ENCODE measurements at regions not wholly inside any gene's neighbourhood (a gene's known extent, or its start where the extent isn't known, plus 50 kb on each side); places are given as distances from the start of the nearest gene placed in this dataset.

- Histone ChIP-seq H3K9me1 (ENCODE audit: insufficient read depth, low read length) (no peaks in the 10 kb centered on the region), H2BK5ac (ENCODE audit: low read depth, low read length, poor library complexity, severe bottlenecking) (no peak overlapping the region), H2BK120ac (ENCODE audit: low read depth, low read length) (no peak overlapping the region), H2AFZ (replicated peaks; ENCODE audit: low read length, poor library complexity) (no peak overlapping the region), H3K9me3 (ENCODE audit: control insufficient read depth, insufficient read depth, low read length) (no peaks in the 10 kb centered on the region), H3K18ac (ENCODE audit: low read depth, low read length) (no peak overlapping the region), H3K14ac (replicated peaks; ENCODE audit: low read depth, low read length) (no peak overlapping the region), H3K27ac (ENCODE audit: insufficient read depth, low read length) (no peak overlapping the region), H3K56ac (ENCODE audit: extremely low read depth, insufficient read depth, low read length) (no peak overlapping the region), H3K4me3 (ENCODE audit: insufficient read depth, low read depth, low read length) (no peak overlapping the region), H3K9ac (ENCODE audit: low read depth, low read length) (no peak overlapping the region), H2BK20ac (ENCODE audit: low read depth, low read length) (no peak overlapping the region), H3K36me3 (ENCODE audit: control insufficient read depth, insufficient read depth, low read length) (no peaks in the 10 kb centered on the region), H3K4me1 (ENCODE audit: control insufficient read depth, insufficient read depth, low read length) (no peaks in the 10 kb centered on the region), H4K91ac (ENCODE audit: insufficient read depth, low read depth, low read length) (no peak overlapping the region), H3K4me2 (ENCODE audit: low read depth, low read length) (no peak overlapping the region), H3K79me1 (ENCODE audit: low read depth in 1 of 2, low read length in 2 of 2) (no peaks in the 10 kb centered on the region), H2BK15ac (ENCODE audit: low read depth, low read length) (no peak overlapping the region), H4K20me1 (ENCODE audit: insufficient read depth, low read length) (no peaks in the 10 kb centered on the region), H4K8ac (ENCODE audit: low read depth in 2 of 2, low read length in 2 of 2) (no peak overlapping the region), H3K23ac (ENCODE audit: low read depth, low read length) (no peak overlapping the region), H3K27me3 (ENCODE audit: control insufficient read depth, insufficient read depth, low read length) (no peaks in the 10 kb centered on the region), H2AK5ac (ENCODE audit: low read depth, low read length) (no peak overlapping the region), H2AK9ac (replicated peaks; ENCODE audit: low read depth, low read length, poor library complexity) (no peak overlapping the region), H4K5ac (ENCODE audit: low read depth, low read length) (no peak overlapping the region), H3K4ac (ENCODE audit: low read depth, low read length) (no peak overlapping the region)
- dilution Hi-C loops (cut with HindIII; ENCODE audit: low sequenced_read_pairs, unreplicated experiment): no loop called here
- TF ChIP-seq POLR2A (IDR thresholded peaks at IDR 0.05; ENCODE audit: low read depth, low read length): no peak
- no peak for TF ChIP-seq CEBPB (IDR thresholded peaks at IDR 0.05; ENCODE audit: low read depth, low read length)
- no peak for TF ChIP-seq NFE2L2 (IDR thresholded peaks at IDR 0.05; ENCODE audit: low read depth, low read length)
- TF ChIP-seq FOS (IDR thresholded peaks at IDR 0.05; ENCODE audit: low read depth, low read length): no peak
- TF ChIP-seq MAZ (IDR thresholded peaks at IDR 0.05; ENCODE audit: borderline replicate concordance, low read depth, low read length): no peak
- TF ChIP-seq RCOR1 (IDR thresholded peaks at IDR 0.05; ENCODE audit: insufficient replicate concordance, low read length): no peak
- no peak for TF ChIP-seq CHD1 (IDR thresholded peaks at IDR 0.05; ENCODE audit: low read depth, low read length)
- TF ChIP-seq SMC3 (IDR thresholded peaks at IDR 0.05; ENCODE audit: low read depth, low read length): no peak
- TF ChIP-seq MXI1 (IDR thresholded peaks at IDR 0.05; ENCODE audit: borderline replicate concordance, low read depth, low read length): no peak
- no peak for TF ChIP-seq USF2 (IDR thresholded peaks at IDR 0.05; ENCODE audit: low read depth, low read length)
- no peak for TF ChIP-seq RFX5 (IDR thresholded peaks at IDR 0.05; ENCODE audit: low read depth, low read length)
- no peak for TF ChIP-seq CTCF (conservative IDR thresholded peaks at IDR 0.05; ENCODE audit: low read depth, low read length)
- TF ChIP-seq ELK1 (IDR thresholded peaks at IDR 0.05; ENCODE audit: borderline replicate concordance, low read depth, low read length): no peak
- no peak for TF ChIP-seq MAFK (IDR thresholded peaks at IDR 0.05; ENCODE audit: low read depth, low read length)
- TF ChIP-seq BHLHE40 (IDR thresholded peaks at IDR 0.05; ENCODE audit: low read depth, low read length): no peak
- TF ChIP-seq RAD21 (IDR thresholded peaks at IDR 0.05; ENCODE audit: low read length): no peak
- no TSS peak for BruUV-seq (replicated peaks)
- DNase-seq (no peak), ATAC-seq (ENCODE audit: low read depth) (no peak)
- no CpG with 5 or more reads among the region's 2 CpGs for WGBS, 2 experiments (ENCODE audit: extremely low coverage in 2 of 2, insufficient read length in 1 of 2)
- in situ Hi-C loops (cut with MboI; ENCODE audit: low sequenced_read_pairs): no loop called here
- CTCF ChIA-PET: no interaction called here
- POLR2A ChIA-PET (ENCODE audit: unreplicated experiment): no interaction called here
- intact Hi-C loops (cut with micrococcal nuclease): no loop called here
These were observed 201.3 kb upstream of the SLITRK6 start for GRCh38 chr13:86000546-86000945.

All from IMR-90 (cell line).